Gastroesophageal sphincter (tissue), 3 donors: ENCODE measurements at regions not wholly inside any gene's neighbourhood (a gene's known extent, or its start where the extent isn't known, plus 50 kb on each side); places are given as distances from the start of the nearest gene placed in this dataset.

Experiments
- CTCF ChIP-seq, 4 experiments: fragments of 200-600 bp in 2 of 4; fragments of 450-650 bp in 2 of 4; sonication (generic) in 1 of 4; IDR thresholded peaks; one replicate each; pipeline ENCODE4 v1.5.1; 2017 to 2019; ENCODE audit warnings: antibody characterized with exemption in 4 of 4, mild to moderate bottlenecking in 2 of 4, moderate library complexity in 2 of 4
- EP300 ChIP-seq: sonication (generic); formaldehyde crosslinking; IDR thresholded peaks from one replicate; pipeline ENCODE4 v1.6.1; 2017; ENCODE audit warnings: antibody characterized with exemption, mild to moderate bottlenecking
- POLR2A ChIP-seq, 2 donors: fragments of 450-650 bp; IDR thresholded peaks; one replicate each; pipeline ENCODE4 v1.6.1; 2017; ENCODE audit warnings: antibody characterized with exemption in 2 of 2, mild to moderate bottlenecking in 2 of 2, moderate library complexity in 1 of 2
- POLR2AphosphoS5 ChIP-seq: sonication (generic); formaldehyde crosslinking; IDR thresholded peaks from one replicate; pipeline ENCODE4 v1.6.1; 2017; ENCODE audit warnings: antibody characterized with exemption

GRCh38 chr6:9921366-9921765, 493.5 kb downstream of the TFAP2A start:
- TF ChIP-seq CTCF (IDR thresholded peaks at IDR 0.05) (no peak), POLR2A (IDR thresholded peaks at IDR 0.05) (no peak), EP300 (no peak), POLR2AphosphoS5 (no peak)
